Renal cortex interstitium (tissue), 11 donors: ENCODE measurements at regions not wholly inside any gene's neighbourhood (a gene's known extent, or its start where the extent isn't known, plus 50 kb on each side); places are given as distances from the start of the nearest gene placed in this dataset.
"Not testable (repeated sequence)": the region's sequence is repeated elsewhere in the genome, so short reads cannot be mapped to it uniquely, and the experiment has no call there.

Experiments
- DNase-seq, 11 donors: peaks; one replicate each; pipeline ENCODE4 v3.0.0-alpha.2; 2013; ENCODE audit warnings: low read depth in 9 of 11, low spot score in 4 of 11; ENCODE audit errors: extremely low read depth in 1 of 11

- no peak for DNase-seq
Measured at GRCh38 chr5:120808135-120808534, 344.0 kb downstream of the PRR16 start.

- no peak for DNase-seq
Measured at GRCh38 chr5:120808606-120809005, 344.5 kb downstream of the PRR16 start.

GRCh38 chr5:120813551-120813950 lies 349.5 kb downstream of the PRR16 start:
- DNase-seq: no peak

GRCh38 chr5:120817044-120817985 lies 353.2 kb downstream of the PRR16 start:
- no peak for DNase-seq

GRCh38 chr5:120818128-120818527 lies 354.0 kb downstream of the PRR16 start:
- DNase-seq: no peak

GRCh38 chr5:120823328-120823727 lies 359.2 kb downstream of the PRR16 start:
- DNase-seq: no peak

- not testable (repeated sequence) for DNase-seq
Measured at GRCh38 chr5:120831646-120832045, 367.5 kb downstream of the PRR16 start.

- DNase-seq: no peak
Measured at GRCh38 chr5:120841830-120842229, 377.7 kb downstream of the PRR16 start.

- no peak for DNase-seq
Measured at GRCh38 chr5:120843390-120843980, 379.4 kb downstream of the PRR16 start.

GRCh38 chr5:120848883-120849282 lies 384.8 kb downstream of the PRR16 start:
- DNase-seq: no peak

GRCh38 chr5:120852222-120852860 lies 388.2 kb downstream of the PRR16 start:
- DNase-seq: no peak

- DNase-seq: no peak
Measured at GRCh38 chr5:120866997-120867396, 402.9 kb downstream of the PRR16 start.

- no peak for DNase-seq
Measured at GRCh38 chr5:120869831-120870230, 405.7 kb downstream of the PRR16 start.

GRCh38 chr5:120872297-120872696 lies 408.2 kb downstream of the PRR16 start:
- DNase-seq: no peak

- DNase-seq: no peak
Measured at GRCh38 chr5:120873083-120873482, 409.0 kb downstream of the PRR16 start.

- DNase-seq: no peak
Measured at GRCh38 chr5:120874081-120874862, 410.2 kb downstream of the PRR16 start.

GRCh38 chr5:120882038-120882775 lies 418.1 kb downstream of the PRR16 start:
- DNase-seq: no peak

- DNase-seq: no peak
Measured at GRCh38 chr5:120886351-120886860, 422.3 kb downstream of the PRR16 start.
